BLaER1 (cell line): ENCODE measurements at regions not wholly inside any gene's neighbourhood (a gene's known extent, or its start where the extent isn't known, plus 50 kb on each side); places are given as distances from the start of the nearest gene placed in this dataset.
"Not testable (repeated sequence)": the region's sequence is repeated elsewhere in the genome, so short reads cannot be mapped to it uniquely, and the experiment has no call there.

Experiments
- H3K27ac ChIP-seq: shearing (Covaris generic); formaldehyde crosslinking; 2 replicates; pipeline ENCODE4 v1.8.1; 2022
- H3K27me3 ChIP-seq: shearing (Covaris generic); formaldehyde crosslinking; 2 replicates; pipeline ENCODE4 v1.8.1; 2022
- H3K36me3 ChIP-seq: shearing (Covaris generic); formaldehyde crosslinking; 2 replicates; pipeline ENCODE4 v1.8.1; 2022
- H3K4me1 ChIP-seq: shearing (Covaris generic); formaldehyde crosslinking; 2 replicates; pipeline ENCODE4 v1.8.1; 2022
- H3K4me2 ChIP-seq: shearing (Covaris generic); formaldehyde crosslinking; 2 replicates; pipeline ENCODE4 v1.8.1; 2022
- H3K4me3 ChIP-seq: shearing (Covaris generic); formaldehyde crosslinking; 2 replicates; pipeline ENCODE4 v1.8.1; 2022
- H3K9ac ChIP-seq: shearing (Covaris generic); formaldehyde crosslinking; 2 replicates; pipeline ENCODE4 v1.8.1; 2022
- H3K9me3 ChIP-seq: shearing (Covaris generic); formaldehyde crosslinking; 2 replicates; pipeline ENCODE4 v1.8.1; 2022
- H4K20me1 ChIP-seq: shearing (Covaris generic); formaldehyde crosslinking; 2 replicates; pipeline ENCODE4 v1.8.1; 2022
- Cebpa-rat ChIP-seq: shearing (Covaris generic); IDR thresholded peaks from 2 replicates; pipeline ENCODE4 v1.8.1; 2022

DNA sequence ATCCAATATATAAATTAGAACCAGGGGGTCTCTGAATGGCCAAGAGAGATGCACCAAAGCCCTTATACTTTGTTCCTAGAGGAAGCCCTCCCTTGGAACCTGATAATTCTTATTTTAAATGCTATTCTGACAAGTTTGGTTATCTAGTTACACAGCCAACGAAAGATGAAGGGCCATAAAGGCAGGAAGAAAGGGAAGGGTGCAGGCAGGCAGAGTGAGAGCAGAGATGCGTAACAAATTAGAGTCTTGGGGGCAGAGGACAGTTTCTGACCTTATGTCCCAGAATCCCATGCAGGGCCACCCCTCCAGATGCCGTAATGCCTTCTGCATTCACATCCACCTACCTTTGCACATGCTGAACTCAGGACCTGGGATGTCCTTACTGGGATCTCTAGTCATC, 344.6 kb upstream of the ARID1B start:
- Histone ChIP-seq H3K27ac (no peak overlapping the region), H3K4me3 (no peak overlapping the region), H3K36me3 (no peaks in the 10 kb centered on the region), H3K27me3 (no peaks in the 10 kb centered on the region), H4K20me1 (no peaks in the 10 kb centered on the region), H3K9ac (no peak overlapping the region), H3K4me2 (no peak overlapping the region), H3K9me3 (0 out of 2 replicates have a peak, but pooled peaks cover 6% of the 10 kb centered on the region), H3K4me1 (peaks cover 7% of the 10 kb centered on the region)
- TF ChIP-seq Cebpa-rat, result no peak

DNA sequence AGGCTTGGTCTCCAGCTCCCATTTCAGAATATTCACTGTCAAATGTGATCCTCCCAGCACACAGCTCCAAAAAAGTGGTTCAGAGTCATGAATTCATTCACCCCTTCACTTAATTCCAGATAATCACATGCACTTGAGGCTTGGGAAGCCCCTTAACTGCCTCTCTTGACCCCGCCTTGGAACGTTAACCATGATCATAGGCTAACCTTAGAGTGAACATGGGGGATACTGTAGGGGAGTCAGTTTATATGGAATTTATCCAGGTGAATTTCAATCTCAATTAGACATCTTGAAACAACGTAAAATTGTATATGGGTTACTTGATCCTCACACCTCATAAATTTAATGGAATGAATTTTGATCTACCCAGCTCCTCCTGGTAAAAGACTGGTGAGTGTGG, 346.8 kb upstream of the ARID1B start:
- peaks cover 17% of the 10 kb centered on the region for H3K4me1 ChIP-seq
- H3K27ac ChIP-seq, result no peak overlapping the region
- H3K4me3 ChIP-seq, result no peak overlapping the region
- no peaks in the 10 kb centered on the region for H3K27me3 ChIP-seq
- no peak overlapping the region for H3K9ac ChIP-seq
- peaks cover 6% of the 10 kb centered on the region; the same call in 1 of the 2 replicates for H3K9me3 ChIP-seq
- H4K20me1 ChIP-seq, result no peaks in the 10 kb centered on the region
- H3K36me3 ChIP-seq, result no peaks in the 10 kb centered on the region
- no peak overlapping the region for H3K4me2 ChIP-seq
- no peak for TF ChIP-seq Cebpa-rat

DNA sequence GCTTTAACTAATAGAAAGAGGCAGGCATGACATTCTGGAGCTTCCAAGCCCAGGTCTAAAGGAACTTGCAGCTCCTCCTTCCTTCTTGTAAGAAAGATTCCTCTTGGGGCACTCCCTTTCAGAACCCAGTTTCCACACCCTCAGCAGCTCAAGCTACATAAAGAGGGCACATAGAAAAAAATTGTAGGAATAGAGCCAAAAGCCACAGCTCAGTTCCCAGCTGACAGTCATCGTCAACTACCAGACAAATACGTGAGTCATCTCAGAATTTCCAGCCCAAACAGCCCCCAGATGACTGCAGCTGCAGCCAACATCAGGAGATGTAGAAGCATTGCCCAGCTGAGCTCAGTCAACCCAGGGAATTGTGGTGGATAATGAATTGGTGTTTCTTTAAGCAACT, 349.8 kb upstream of the ARID1B start:
- no peaks in the 10 kb centered on the region for H3K36me3 ChIP-seq
- no peak overlapping the region for H3K27ac ChIP-seq
- H3K4me1 ChIP-seq, result peaks cover 44% of the 10 kb centered on the region
- no peak overlapping the region for H3K4me3 ChIP-seq
- TF ChIP-seq Cebpa-rat, result no peak
- no peaks in the 10 kb centered on the region for H4K20me1 ChIP-seq
- H3K9ac ChIP-seq, result no peak overlapping the region
- peaks cover 10% of the 10 kb centered on the region for H3K9me3 ChIP-seq
- H3K4me2 ChIP-seq, result peak overlapping the region; percentile 47
- no peaks in the 10 kb centered on the region for H3K27me3 ChIP-seq

DNA sequence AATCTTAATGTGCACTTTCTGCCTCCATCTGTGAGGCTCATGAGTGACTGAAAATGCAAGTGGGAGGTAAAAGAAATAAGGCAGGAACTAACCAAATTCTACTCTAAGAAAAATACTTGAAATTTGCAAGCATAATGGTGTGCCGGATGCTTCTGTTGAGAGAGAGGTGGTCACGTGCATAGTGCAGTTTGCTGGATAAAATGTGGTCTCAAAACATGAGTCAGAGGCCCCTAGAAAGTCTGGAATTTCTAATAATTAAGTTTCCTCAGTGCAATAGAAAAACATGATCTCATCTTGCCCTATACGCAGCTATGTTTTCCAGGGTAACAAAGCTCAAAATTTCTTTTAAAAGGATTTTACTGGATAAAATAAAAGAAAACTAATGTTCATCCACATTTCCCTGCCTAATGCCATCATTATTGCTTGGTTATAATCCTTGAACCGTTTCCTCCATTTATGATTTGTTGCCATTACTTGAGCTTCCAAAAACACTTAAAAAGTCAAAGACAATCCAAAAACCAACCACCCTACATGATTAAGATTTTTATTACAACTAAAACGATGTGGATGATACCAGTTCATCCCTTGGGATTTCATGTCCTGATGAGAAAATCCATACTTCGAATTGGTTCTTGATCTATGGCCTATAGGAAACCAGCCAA, 351.7 kb upstream of the ARID1B start:
- peaks cover 28% of the 10 kb centered on the region for H3K9me3 ChIP-seq
- H3K27ac ChIP-seq, result no peak overlapping the region

GRCh38 chr6:156423829-156424228, 353.3 kb upstream of the ARID1B start:
- H3K27ac ChIP-seq, result no peak overlapping the region
- no peaks in the 10 kb centered on the region for H3K36me3 ChIP-seq
- H3K27me3 ChIP-seq, result no peaks in the 10 kb centered on the region
- H3K4me2 ChIP-seq, result peak overlapping the region; percentile 73
- H3K9ac ChIP-seq, result no peak overlapping the region
- no peak for TF ChIP-seq Cebpa-rat
- peaks cover 39% of the 10 kb centered on the region for H3K4me1 ChIP-seq
- H3K4me3 ChIP-seq, result peak overlapping the region; percentile 27; the same call in 1 of the 2 replicates
- H3K9me3 ChIP-seq, result peaks cover 23% of the 10 kb centered on the region
- H4K20me1 ChIP-seq, result no peaks in the 10 kb centered on the region

More for the DNA sequence above, 351.7 kb upstream of the ARID1B start:
- no peak for TF ChIP-seq Cebpa-rat
- Histone ChIP-seq H3K9ac (no peak overlapping the region), H3K4me3 (no peak overlapping the region), H3K4me1 (peaks cover 39% of the 10 kb centered on the region), H3K36me3 (no peaks in the 10 kb centered on the region), H3K27me3 (no peaks in the 10 kb centered on the region), H3K4me2 (no peak overlapping the region), H4K20me1 (no peaks in the 10 kb centered on the region)

- H3K9me3 ChIP-seq, result peaks cover 23% of the 10 kb centered on the region
- no peaks in the 10 kb centered on the region for H3K36me3 ChIP-seq
- H3K4me3 ChIP-seq, result peak overlapping the region; percentile 27; the same call in 1 of the 2 replicates
- peak overlapping the region; percentile 73 for H3K4me2 ChIP-seq
- no peak for TF ChIP-seq Cebpa-rat
- no peak overlapping the region for H3K9ac ChIP-seq
- H4K20me1 ChIP-seq, result no peaks in the 10 kb centered on the region
- no peaks in the 10 kb centered on the region for H3K27me3 ChIP-seq
- H3K4me1 ChIP-seq, result peaks cover 39% of the 10 kb centered on the region
- H3K27ac ChIP-seq, result no peak overlapping the region; the same call in 1 of the 2 replicates
Observed at GRCh38 chr6:156423075-156423474, 354.1 kb upstream of the ARID1B start.

DNA sequence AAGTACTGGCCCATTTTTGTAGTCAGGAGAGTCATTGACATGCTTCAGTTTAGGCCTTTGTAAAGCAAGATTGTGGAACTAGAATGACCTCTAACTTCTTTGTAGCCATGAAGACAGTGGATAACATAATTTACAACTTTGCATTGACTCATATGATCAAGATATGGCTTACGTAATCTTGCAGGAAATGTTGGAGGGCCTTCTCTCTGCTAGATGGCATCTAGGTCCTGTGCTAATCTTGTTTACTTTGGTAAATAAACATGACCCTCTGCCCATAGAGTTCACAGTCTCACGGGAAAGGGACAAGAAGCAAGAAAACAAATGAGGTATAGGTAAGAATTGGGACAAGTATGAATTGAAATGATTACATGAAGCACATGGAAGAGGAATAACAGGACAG, 355.2 kb upstream of the ARID1B start:
- H4K20me1 ChIP-seq, result no peaks in the 10 kb centered on the region
- no peak overlapping the region for H3K9ac ChIP-seq
- H3K27me3 ChIP-seq, result no peaks in the 10 kb centered on the region
- H3K4me1 ChIP-seq, result peaks cover 32% of the 10 kb centered on the region
- H3K9me3 ChIP-seq, result peaks cover 23% of the 10 kb centered on the region
- no peak overlapping the region for H3K27ac ChIP-seq
- H3K4me2 ChIP-seq, result no peak overlapping the region
- no peaks in the 10 kb centered on the region for H3K36me3 ChIP-seq
- H3K4me3 ChIP-seq, result no peak overlapping the region
- TF ChIP-seq Cebpa-rat, result no peak

DNA sequence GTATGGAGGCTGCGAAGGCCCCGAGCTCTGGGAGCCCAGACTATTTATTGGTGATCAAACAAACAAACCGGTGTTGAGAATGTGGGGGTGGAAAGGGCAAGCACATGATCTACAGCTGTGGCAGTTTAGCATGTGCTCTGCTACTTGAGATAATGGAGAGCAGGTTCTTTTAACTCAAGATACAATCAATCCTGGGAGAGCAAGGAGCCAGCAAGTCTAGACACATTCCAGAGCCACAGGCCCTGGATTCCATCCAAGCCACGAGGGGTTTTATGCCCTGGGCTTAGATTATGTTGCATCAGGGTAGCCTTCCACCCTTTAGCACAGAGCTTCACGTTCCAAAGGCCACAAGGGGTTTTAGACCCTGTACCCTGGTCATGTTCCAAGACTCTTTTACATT, 355.9 kb upstream of the ARID1B start:
- not testable (repeated sequence) for H3K27ac ChIP-seq

GRCh38 chr6:156420172-156420993, 356.8 kb upstream of the ARID1B start:
- Histone ChIP-seq H3K27ac (no peak overlapping the region), H3K9me3 (peaks cover 23% of the 10 kb centered on the region), H4K20me1 (no peaks in the 10 kb centered on the region), H3K27me3 (no peaks in the 10 kb centered on the region), H3K4me1 (peaks cover 29% of the 10 kb centered on the region), H3K4me2 (no peak overlapping the region), H3K36me3 (no peaks in the 10 kb centered on the region), H3K9ac (no peak overlapping the region), H3K4me3 (no peak overlapping the region)
- no peak for TF ChIP-seq Cebpa-rat

More for the DNA sequence above, 355.9 kb upstream of the ARID1B start:
- H3K4me2 ChIP-seq, H4K20me1 ChIP-seq, H3K9ac ChIP-seq, H3K4me3 ChIP-seq, H3K36me3 ChIP-seq, H3K27me3 ChIP-seq: not testable (repeated sequence)
- H3K4me1 ChIP-seq, result peaks cover 29% of the 10 kb centered on the region
- peaks cover 23% of the 10 kb centered on the region for H3K9me3 ChIP-seq

GRCh38 chr6:156419594-156419993, 357.6 kb upstream of the ARID1B start:
- Histone ChIP-seq H3K9me3 (peaks cover 23% of the 10 kb centered on the region), H3K27ac (no peak overlapping the region), H3K36me3 (no peaks in the 10 kb centered on the region), H3K4me1 (peaks cover 24% of the 10 kb centered on the region), H3K4me2 (no peak overlapping the region), H3K4me3 (no peak overlapping the region), H3K27me3 (no peaks in the 10 kb centered on the region), H3K9ac (no peak overlapping the region), H4K20me1 (no peaks in the 10 kb centered on the region)
- TF ChIP-seq Cebpa-rat, result no peak
